HCT116 (cell line): ENCODE measurements at regions not wholly inside any gene's neighbourhood (a gene's known extent, or its start where the extent isn't known, plus 50 kb on each side); places are given as distances from the start of the nearest gene placed in this dataset.

Experiments used
- ATAC-seq: fragments of 200-7000 bp; cut with Tn5 transposase; 2 replicates; pipeline ENCODE4 v1.9.1; 2020; ENCODE audit warnings: mild to moderate bottlenecking, moderate library complexity
- BruUV-seq: library from RNA; stranded (reverse); fragments of 400-500 nt; replicated peaks from 2 replicates; lab custom pipeline; 2021; lab: Mats Ljungman, UMichigan
- CTCF ChIA-PET: fragments of 300-600 bp; sonication (Branson Sonifier 250); formaldehyde crosslinking; loops from one replicate; lab custom pipeline; 2021; ENCODE audit warnings: antibody characterized with exemption; lab: Charles Lee
- POLR2A ChIA-PET: fragments of 300-600, 350-600 bp; sonication (Branson Sonifier 250); formaldehyde crosslinking; loops from one replicate; lab custom pipeline; 2021; ENCODE audit warnings: antibody characterized with exemption; lab: Charles Lee
- RAD21 ChIA-PET, 2 experiments: fragments of 300-600 bp; sonication (Branson Sonifier 250); formaldehyde crosslinking; loops; one replicate each; lab custom pipeline; 2023; ENCODE audit warnings: low total read pairs in 2 of 2; ENCODE audit not compliant: uncharacterized antibody in 2 of 2, unreplicated experiment in 2 of 2, low non-redundant PET in 1 of 2; lab: Charles Lee
- DNase-seq: peaks from one replicate; pipeline ENCODE4 v3.0.0-alpha.2; 2010; ENCODE audit warnings: low read depth, low spot score
- H2AFZ ChIP-seq: fragments of 200-600 bp; shearing (Covaris generic), sonication (generic); 2 replicates; pipeline ENCODE4 v1.6.1; 2017; ENCODE audit warnings: low read depth, mixed run types, mixed read lengths, antibody characterized with exemption, low read length; ENCODE audit not compliant: poor library complexity, severe bottlenecking
- H3K27ac ChIP-seq: 2 replicates; pipeline ENCODE4 v1.5.1; 2012; ENCODE audit warnings: low read depth, low read length
- H3K27me3 ChIP-seq: fragments of 200-600 bp; sonication (generic); 2 replicates; pipeline ENCODE4 v1.6.1; 2016; ENCODE audit warnings: mixed run types, low read length, mixed read lengths; ENCODE audit not compliant: insufficient read depth
- H3K36me3 ChIP-seq, 2 experiments: fragments of 200-500 bp in 1 of 2; fragments of 200-600 bp in 1 of 2; sonication (Bioruptor generic) in 1 of 2; sonication (generic) in 1 of 2; 2 replicates each; pipeline versions ENCODE4 v1.5.1 to v1.6.1; 2014 to 2016; ENCODE audit warnings: low read length in 2 of 2, inconsistent platforms in 1 of 2, mixed read lengths in 1 of 2, mixed run types in 1 of 2; ENCODE audit not compliant: insufficient read depth in 2 of 2, control insufficient read depth in 1 of 2
- H3K4me1 ChIP-seq, 2 experiments: fragments of 200-600 bp in 1 of 2; sonication (generic) in 1 of 2; 2 replicates each; pipeline versions ENCODE4 v1.5.1 to v1.6.1; 2012 to 2017; ENCODE audit warnings: low read length in 2 of 2, inconsistent platforms in 1 of 2, mild to moderate bottlenecking in 1 of 2, mixed read lengths in 1 of 2, mixed run types in 1 of 2, moderate library complexity in 1 of 2; ENCODE audit not compliant: insufficient read depth in 2 of 2, control insufficient read depth in 1 of 2
- H3K4me2 ChIP-seq: fragments of 200-600 bp; sonication (generic); 2 replicates; pipeline ENCODE4 v1.6.1; 2017; ENCODE audit warnings: mixed run types, low read length, mixed read lengths
- H3K4me3 ChIP-seq, 2 experiments: fragments of 200-600 bp in 1 of 2; sonication (generic) in 1 of 2; replicated peaks in 1 of 2; 2 replicates each; pipeline ENCODE4 v1.5.1; 2011 to 2016; ENCODE audit warnings: low read length in 2 of 2, control low read depth in 1 of 2, low read depth in 1 of 2, mild to moderate bottlenecking in 1 of 2, mixed read lengths in 1 of 2, mixed run types in 1 of 2
- H3K79me2 ChIP-seq: fragments of 200-600 bp; sonication (generic); 2 replicates; pipeline ENCODE4 v1.6.1; 2017; ENCODE audit warnings: mild to moderate bottlenecking, mixed run types, low read length, moderate library complexity, mixed read lengths; ENCODE audit not compliant: insufficient read depth
- H3K9ac ChIP-seq: fragments of 200-600 bp; sonication (generic); 2 replicates; pipeline ENCODE4 v1.6.1; 2016; ENCODE audit warnings: low read length, mixed read lengths
- H3K9me2 ChIP-seq: fragments of 200-600 bp; sonication (generic), shearing (Covaris generic); 2 replicates; pipeline ENCODE4 v1.6.1; 2017; ENCODE audit warnings: mixed run types, mild to moderate bottlenecking, moderate library complexity; ENCODE audit not compliant: insufficient read depth
- H3K9me3 ChIP-seq, 2 experiments: fragments of 200-500 bp in 1 of 2; fragments of 200-600 bp in 1 of 2; sonication (Bioruptor generic) in 1 of 2; sonication (generic) in 1 of 2; 2 replicates each; pipeline ENCODE4 v1.6.1; 2014 to 2017; ENCODE audit warnings: low read length in 2 of 2, mixed read lengths in 2 of 2, inconsistent platforms in 1 of 2, low read depth in 1 of 2, mild to moderate bottlenecking in 1 of 2, mixed run types in 1 of 2, moderate library complexity in 1 of 2; ENCODE audit not compliant: control insufficient read depth in 1 of 2, insufficient read depth in 1 of 2
- H4K20me1 ChIP-seq: fragments of 200-600 bp; sonication (generic), shearing (Covaris generic); 2 replicates; pipeline ENCODE4 v1.6.1; 2017; ENCODE audit warnings: mixed run types, mild to moderate bottlenecking, moderate library complexity; ENCODE audit not compliant: insufficient read depth
- CBX3 ChIP-seq: IDR thresholded peaks from 2 replicates; pipeline ENCODE4 v1.6.1; 2012; ENCODE audit warnings: low read depth
- EGR1 ChIP-seq: IDR thresholded peaks from 2 replicates; pipeline ENCODE4 v1.6.1; 2012; ENCODE audit warnings: low read depth
- ELF1 ChIP-seq: IDR thresholded peaks from 2 replicates; pipeline ENCODE4 v1.6.1; 2012; ENCODE audit warnings: low read depth, borderline replicate concordance
- EZH2 ChIP-seq: fragments of 200-600 bp; sonication (generic); IDR thresholded peaks from 2 replicates; pipeline ENCODE4 v1.6.1; 2017; ENCODE audit warnings: antibody characterized with exemption, mixed run types
- FOSL1 ChIP-seq: IDR thresholded peaks from 2 replicates; pipeline ENCODE4 v1.6.1; 2012; ENCODE audit warnings: low read depth
- JUND ChIP-seq: IDR thresholded peaks from 2 replicates; pipeline ENCODE4 v1.6.1; 2012
- POLR2A ChIP-seq: IDR thresholded peaks from 2 replicates; pipeline ENCODE4 v1.7.0; 2011; ENCODE audit warnings: borderline replicate concordance; ENCODE audit not compliant: insufficient read depth, insufficient read length; ENCODE audit errors: extremely low read depth
- POLR2AphosphoS5 ChIP-seq: IDR thresholded peaks from 2 replicates; pipeline ENCODE4 v1.6.1; 2011; ENCODE audit warnings: mild to moderate bottlenecking, low read depth, low read length, moderate library complexity
- SIN3A ChIP-seq: IDR thresholded peaks from 2 replicates; pipeline ENCODE4 v1.6.1; 2012; ENCODE audit warnings: low read depth
- TCF7L2 ChIP-seq: IDR thresholded peaks from 2 replicates; pipeline ENCODE4 v1.7.0; 2011; ENCODE audit warnings: borderline replicate concordance, inconsistent platforms; ENCODE audit not compliant: insufficient read depth, insufficient read length; ENCODE audit errors: extremely low read depth
- ZNF274 ChIP-seq: fragments of 200-500 bp; sonication (Bioruptor generic); IDR thresholded peaks from 2 replicates; pipeline ENCODE4 v1.6.1; 2014; ENCODE audit warnings: mild to moderate bottlenecking, low read depth, low read length, inconsistent platforms
- intact Hi-C: fragments of 100-400 bp; cut with micrococcal nuclease; formaldehyde crosslinking; loops from 2 replicates; pipeline ENCODE4 v1.10.0; 2022
- TF ChIP-seq, protein P1 (sequence below): IDR thresholded peaks from 2 replicates; pipeline ENCODE4 v1.6.1; 2012
- TF ChIP-seq, protein P2 (sequence below): IDR thresholded peaks from 2 replicates; pipeline ENCODE4 v1.6.1; 2012; ENCODE audit warnings: low read depth
- TF ChIP-seq, protein P3 (sequence below), 3 experiments: fragments of 200-600 bp in 1 of 3; sonication (generic) in 1 of 3; IDR thresholded peaks in 2 of 3; conservative IDR thresholded peaks in 1 of 3; 2 replicates each; pipeline ENCODE4 v1.5.1; 2012 to 2017; ENCODE audit warnings: low read depth in 2 of 3, low read length in 2 of 3, antibody characterized with exemption in 1 of 3, borderline replicate concordance in 1 of 3, control low read depth in 1 of 3, mild to moderate bottlenecking in 1 of 3, mixed read lengths in 1 of 3, mixed run types in 1 of 3, moderate library complexity in 1 of 3; ENCODE audit not compliant: insufficient read depth in 1 of 3

DNA sequence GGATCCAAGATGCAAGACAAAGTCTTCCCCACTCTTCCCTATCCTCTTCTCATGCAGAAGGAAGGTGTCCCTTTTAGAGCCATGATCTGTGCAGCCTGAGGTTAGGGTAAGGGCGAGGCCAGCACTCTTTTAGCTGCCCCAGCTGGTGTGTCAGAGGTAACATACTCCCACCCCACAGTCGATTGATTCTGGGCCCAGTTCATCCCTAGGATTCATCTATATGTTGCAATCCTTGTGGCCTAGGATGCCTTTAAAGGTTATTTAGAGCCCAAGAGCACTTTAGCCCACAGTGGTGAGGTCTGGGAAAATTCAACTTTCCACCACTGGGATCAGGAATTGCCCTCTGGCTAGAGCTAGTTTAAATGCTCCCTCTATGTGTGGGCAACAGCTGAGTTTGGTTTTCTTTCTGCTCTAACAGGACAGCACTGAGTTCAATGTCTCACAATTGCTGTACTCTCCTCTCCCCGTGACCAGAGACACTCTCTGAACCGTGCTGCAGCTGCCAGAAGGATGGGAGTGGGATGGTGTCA lies 201.3 kb upstream of the SERP2 start:
- intact Hi-C loops = no loop called here
- Histone ChIP-seq H3K36me3 (no peaks in the 10 kb centered on the region), H3K4me1 (peaks cover 0 to 10% of the 10 kb centered on the region in 2 experiments; a peak in 2 of 4 replicates), H3K79me2 (no peaks in the 10 kb centered on the region), H3K9me2 (no peaks in the 10 kb centered on the region), H3K9ac (no peak overlapping the region), H3K27me3 (no peaks in the 10 kb centered on the region), H4K20me1 (no peaks in the 10 kb centered on the region), H3K9me3 (no peaks in the 10 kb centered on the region), H3K27ac (no peak overlapping the region), H3K4me3 (no peak overlapping the region), H2AFZ (no peak overlapping the region), H3K4me2 (no peak overlapping the region)
- ChIA-PET RAD21 (no interaction called here), POLR2A (no interaction called here), CTCF (no interaction called here)
- no peak; the same call in 1 of the 2 replicates for ATAC-seq
- no TSS peak for BruUV-seq
- TF ChIP-seq CBX3 = no peak
- TF ChIP-seq, protein P1, sequence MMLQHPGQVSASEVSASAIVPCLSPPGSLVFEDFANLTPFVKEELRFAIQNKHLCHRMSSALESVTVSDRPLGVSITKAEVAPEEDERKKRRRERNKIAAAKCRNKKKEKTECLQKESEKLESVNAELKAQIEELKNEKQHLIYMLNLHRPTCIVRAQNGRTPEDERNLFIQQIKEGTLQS = no peak
- TF ChIP-seq POLR2A = no peak
- TF ChIP-seq, protein P2, sequence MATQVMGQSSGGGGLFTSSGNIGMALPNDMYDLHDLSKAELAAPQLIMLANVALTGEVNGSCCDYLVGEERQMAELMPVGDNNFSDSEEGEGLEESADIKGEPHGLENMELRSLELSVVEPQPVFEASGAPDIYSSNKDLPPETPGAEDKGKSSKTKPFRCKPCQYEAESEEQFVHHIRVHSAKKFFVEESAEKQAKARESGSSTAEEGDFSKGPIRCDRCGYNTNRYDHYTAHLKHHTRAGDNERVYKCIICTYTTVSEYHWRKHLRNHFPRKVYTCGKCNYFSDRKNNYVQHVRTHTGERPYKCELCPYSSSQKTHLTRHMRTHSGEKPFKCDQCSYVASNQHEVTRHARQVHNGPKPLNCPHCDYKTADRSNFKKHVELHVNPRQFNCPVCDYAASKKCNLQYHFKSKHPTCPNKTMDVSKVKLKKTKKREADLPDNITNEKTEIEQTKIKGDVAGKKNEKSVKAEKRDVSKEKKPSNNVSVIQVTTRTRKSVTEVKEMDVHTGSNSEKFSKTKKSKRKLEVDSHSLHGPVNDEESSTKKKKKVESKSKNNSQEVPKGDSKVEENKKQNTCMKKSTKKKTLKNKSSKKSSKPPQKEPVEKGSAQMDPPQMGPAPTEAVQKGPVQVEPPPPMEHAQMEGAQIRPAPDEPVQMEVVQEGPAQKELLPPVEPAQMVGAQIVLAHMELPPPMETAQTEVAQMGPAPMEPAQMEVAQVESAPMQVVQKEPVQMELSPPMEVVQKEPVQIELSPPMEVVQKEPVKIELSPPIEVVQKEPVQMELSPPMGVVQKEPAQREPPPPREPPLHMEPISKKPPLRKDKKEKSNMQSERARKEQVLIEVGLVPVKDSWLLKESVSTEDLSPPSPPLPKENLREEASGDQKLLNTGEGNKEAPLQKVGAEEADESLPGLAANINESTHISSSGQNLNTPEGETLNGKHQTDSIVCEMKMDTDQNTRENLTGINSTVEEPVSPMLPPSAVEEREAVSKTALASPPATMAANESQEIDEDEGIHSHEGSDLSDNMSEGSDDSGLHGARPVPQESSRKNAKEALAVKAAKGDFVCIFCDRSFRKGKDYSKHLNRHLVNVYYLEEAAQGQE = no peak
- no peak for TF ChIP-seq SIN3A
- TF ChIP-seq JUND = no peak
- no peak for TF ChIP-seq ZNF274
- TF ChIP-seq TCF7L2 = no peak
- no peak for TF ChIP-seq FOSL1
- no peak for TF ChIP-seq ELF1
- TF ChIP-seq POLR2AphosphoS5 = no peak
- TF ChIP-seq EZH2 = no peak
- no peak for TF ChIP-seq EGR1
- TF ChIP-seq, protein P3, sequence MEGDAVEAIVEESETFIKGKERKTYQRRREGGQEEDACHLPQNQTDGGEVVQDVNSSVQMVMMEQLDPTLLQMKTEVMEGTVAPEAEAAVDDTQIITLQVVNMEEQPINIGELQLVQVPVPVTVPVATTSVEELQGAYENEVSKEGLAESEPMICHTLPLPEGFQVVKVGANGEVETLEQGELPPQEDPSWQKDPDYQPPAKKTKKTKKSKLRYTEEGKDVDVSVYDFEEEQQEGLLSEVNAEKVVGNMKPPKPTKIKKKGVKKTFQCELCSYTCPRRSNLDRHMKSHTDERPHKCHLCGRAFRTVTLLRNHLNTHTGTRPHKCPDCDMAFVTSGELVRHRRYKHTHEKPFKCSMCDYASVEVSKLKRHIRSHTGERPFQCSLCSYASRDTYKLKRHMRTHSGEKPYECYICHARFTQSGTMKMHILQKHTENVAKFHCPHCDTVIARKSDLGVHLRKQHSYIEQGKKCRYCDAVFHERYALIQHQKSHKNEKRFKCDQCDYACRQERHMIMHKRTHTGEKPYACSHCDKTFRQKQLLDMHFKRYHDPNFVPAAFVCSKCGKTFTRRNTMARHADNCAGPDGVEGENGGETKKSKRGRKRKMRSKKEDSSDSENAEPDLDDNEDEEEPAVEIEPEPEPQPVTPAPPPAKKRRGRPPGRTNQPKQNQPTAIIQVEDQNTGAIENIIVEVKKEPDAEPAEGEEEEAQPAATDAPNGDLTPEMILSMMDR (IDR thresholded peaks at IDR 0.05 in 2 of 3, conservative IDR thresholded peaks at IDR 0.05 in 1 of 3; ENCODE audit: borderline replicate concordance in 1 of 3, insufficient read depth in 1 of 3, low read depth in 2 of 3, low read length in 2 of 3) = no peak
- no peak for DNase-seq
